Coronary artery (tissue), 2 donors: ENCODE measurements at regions not wholly inside any gene's neighbourhood (a gene's known extent, or its start where the extent isn't known, plus 50 kb on each side); places are given as distances from the start of the nearest gene placed in this dataset.
"Not testable (repeated sequence)": the region's sequence is repeated elsewhere in the genome, so short reads cannot be mapped to it uniquely, and the experiment has no call there.

Experiments used
- DNase-seq: peaks from one replicate; pipeline ENCODE4 v3.0.0-alpha.2; 2017; ENCODE audit warnings: low spot score
- H3K27ac ChIP-seq, 2 donors: fragments of 200-600 bp; sonication (generic); one replicate each; pipeline ENCODE4 v1.5.1; 2016 to 2019
- H3K4me3 ChIP-seq: fragments of 200-600 bp; sonication (generic); 2 replicates; pipeline ENCODE4 v1.5.1; 2016; ENCODE audit warnings: mild to moderate bottlenecking, moderate library complexity
- CTCF ChIP-seq: fragments of 200-600 bp; sonication (generic); IDR thresholded peaks from one replicate; pipeline ENCODE4 v1.5.1; 2019; ENCODE audit warnings: antibody characterized with exemption

- Histone ChIP-seq H3K27ac (no peak overlapping the region), H3K4me3 (no peak overlapping the region)
- TF ChIP-seq CTCF: no peak
- no peak for DNase-seq
Measured at GRCh38 chr18:42544901-42545300, 570.6 kb downstream of the RIT2 start.

- no peak for TF ChIP-seq CTCF
- Histone ChIP-seq H3K27ac (no peak overlapping the region), H3K4me3 (no peak overlapping the region)
- DNase-seq: no peak
Measured at GRCh38 chr18:42545825-42546224, 569.7 kb downstream of the RIT2 start.

- no peak for DNase-seq
- no peak overlapping the region for H3K4me3 ChIP-seq
- no peak overlapping the region for H3K27ac ChIP-seq
- no peak for TF ChIP-seq CTCF
Measured at GRCh38 chr18:42548493-42548892, 567.0 kb downstream of the RIT2 start.

GRCh38 chr18:42549596-42549995, 565.9 kb downstream of the RIT2 start:
- no peak overlapping the region for H3K4me3 ChIP-seq
- DNase-seq: no peak
- TF ChIP-seq CTCF: no peak
- H3K27ac ChIP-seq: no peak overlapping the region

- not testable (repeated sequence) for DNase-seq
Measured at GRCh38 chr18:42552559-42552958, 562.9 kb downstream of the RIT2 start.

GRCh38 chr18:42559069-42559690, 556.3 kb downstream of the RIT2 start:
- Histone ChIP-seq H3K4me3 (no peak overlapping the region), H3K27ac (no peak overlapping the region)
- DNase-seq: no peak
- TF ChIP-seq CTCF: no peak

More at GRCh38 chr18:42552559-42552958, 562.9 kb downstream of the RIT2 start:
- H3K27ac ChIP-seq, H3K4me3 ChIP-seq: not testable (repeated sequence)

GRCh38 chr18:42561521-42561920, 554.0 kb downstream of the RIT2 start:
- TF ChIP-seq CTCF: no peak
- Histone ChIP-seq H3K4me3 (no peak overlapping the region), H3K27ac (no peak overlapping the region)
- no peak for DNase-seq
